H9 (cell line): ENCODE measurements at regions not wholly inside any gene's neighbourhood (a gene's known extent, or its start where the extent isn't known, plus 50 kb on each side); places are given as distances from the start of the nearest gene placed in this dataset.

Experiments used
- DNase-seq: peaks from one replicate; pipeline ENCODE4 v3.0.0-alpha.2; 2017
- H2AFZ ChIP-seq: one replicate; pipeline ENCODE4 v1.6.1; 2013; ENCODE audit warnings: mild to moderate bottlenecking, low read length, control low read depth, moderate library complexity
- H2AK5ac ChIP-seq: 2 replicates; pipeline ENCODE4 v1.6.1; 2013; ENCODE audit warnings: low read length, control low read depth, mixed read lengths; ENCODE audit not compliant: insufficient read length
- H2BK120ac ChIP-seq: one replicate; pipeline ENCODE4 v1.6.1; 2013; ENCODE audit warnings: low read depth, mild to moderate bottlenecking, low read length, control low read depth, inconsistent platforms; ENCODE audit not compliant: poor library complexity, severe bottlenecking
- H2BK12ac ChIP-seq: 2 replicates; pipeline ENCODE4 v1.6.1; 2013; ENCODE audit warnings: low read length, control low read depth, mixed read lengths, low read depth; ENCODE audit not compliant: insufficient read length
- H2BK15ac ChIP-seq: 2 replicates; pipeline ENCODE4 v1.6.1; 2013; ENCODE audit warnings: low read depth, low read length, control low read depth
- H2BK20ac ChIP-seq: one replicate; pipeline ENCODE4 v1.6.1; 2013; ENCODE audit warnings: low read depth, mild to moderate bottlenecking, low read length, control low read depth, inconsistent platforms; ENCODE audit not compliant: poor library complexity, severe bottlenecking
- H2BK5ac ChIP-seq: 2 replicates; pipeline ENCODE4 v1.6.1; 2013; ENCODE audit warnings: low read length, control low read depth, mixed read lengths; ENCODE audit not compliant: insufficient read length
- H3K14ac ChIP-seq: 2 replicates; pipeline ENCODE4 v1.6.1; 2013; ENCODE audit warnings: low read length, control low read depth; ENCODE audit not compliant: insufficient read depth
- H3K18ac ChIP-seq: 2 replicates; pipeline ENCODE4 v1.6.1; 2013; ENCODE audit warnings: low read depth, mild to moderate bottlenecking, mixed read lengths, low read length, control low read depth; ENCODE audit not compliant: insufficient read length
- H3K23ac ChIP-seq: 2 replicates; pipeline ENCODE4 v1.6.1; 2013; ENCODE audit warnings: low read length, control low read depth, mixed read lengths, low read depth; ENCODE audit not compliant: insufficient read length
- H3K23me2 ChIP-seq: 2 replicates; pipeline ENCODE4 v1.6.1; 2013; ENCODE audit warnings: low read depth, mild to moderate bottlenecking, mixed read lengths, low read length, control low read depth; ENCODE audit not compliant: insufficient read length, poor library complexity, severe bottlenecking
- H3K27ac ChIP-seq: 2 replicates; pipeline ENCODE4 v1.5.1; 2013; ENCODE audit warnings: low read length, control low read depth, mixed read lengths, low read depth; ENCODE audit not compliant: insufficient read length
- H3K27me3 ChIP-seq: 2 replicates; pipeline ENCODE4 v1.6.1; 2013; ENCODE audit warnings: low read length, control low read depth, inconsistent platforms; ENCODE audit not compliant: insufficient read depth
- H3K4ac ChIP-seq: 2 replicates; pipeline ENCODE4 v1.6.1; 2013; ENCODE audit warnings: low read depth, mild to moderate bottlenecking, control low read depth, inconsistent platforms, low read length, moderate library complexity
- H3K4me1 ChIP-seq: 2 replicates; pipeline ENCODE4 v1.6.1; 2013; ENCODE audit warnings: low read length, control low read depth, inconsistent platforms; ENCODE audit not compliant: insufficient read depth
- H3K4me2 ChIP-seq: 2 replicates; pipeline ENCODE4 v1.6.1; 2013; ENCODE audit warnings: low read length, control low read depth, mixed read lengths; ENCODE audit not compliant: insufficient read length, insufficient read depth
- H3K56ac ChIP-seq: 2 replicates; pipeline ENCODE4 v1.6.1; 2013; ENCODE audit warnings: low read depth, mild to moderate bottlenecking, mixed read lengths, low read length, control low read depth; ENCODE audit not compliant: insufficient read length
- H3K79me1 ChIP-seq: 2 replicates; pipeline ENCODE4 v1.6.1; 2013; ENCODE audit warnings: low read depth, mild to moderate bottlenecking, moderate library complexity, low read length, control low read depth, inconsistent platforms; ENCODE audit not compliant: insufficient read depth, poor library complexity, severe bottlenecking
- H3K79me2 ChIP-seq: 2 replicates; pipeline ENCODE4 v1.6.1; 2013; ENCODE audit warnings: low read length, control low read depth, inconsistent platforms; ENCODE audit not compliant: insufficient read depth
- H3K9ac ChIP-seq: 2 replicates; pipeline ENCODE4 v1.6.1; 2013; ENCODE audit warnings: low read length, control low read depth, mixed read lengths; ENCODE audit not compliant: insufficient read length; ENCODE audit errors: extremely low read depth
- H3K9me3 ChIP-seq: one replicate; pipeline ENCODE4 v1.6.1; 2013; ENCODE audit warnings: low read depth, low read length, inconsistent platforms; ENCODE audit not compliant: control insufficient read depth
- H3T11ph ChIP-seq: one replicate; pipeline ENCODE4 v1.6.1; 2013; ENCODE audit warnings: mild to moderate bottlenecking, low read length, control low read depth, inconsistent platforms
- H4K20me1 ChIP-seq: one replicate; pipeline ENCODE4 v1.6.1; 2013; ENCODE audit not compliant: control insufficient read depth, insufficient read length, insufficient read depth
- H4K5ac ChIP-seq: 2 replicates; pipeline ENCODE4 v1.6.1; 2013; ENCODE audit warnings: low read depth, mild to moderate bottlenecking, mixed read lengths, low read length, control low read depth; ENCODE audit not compliant: insufficient read length
- H4K8ac ChIP-seq: replicated peaks from 2 replicates; pipeline ENCODE4 v1.6.1; 2013; ENCODE audit warnings: low read length, control low read depth, mixed read lengths, low read depth; ENCODE audit not compliant: insufficient read length
- H4K91ac ChIP-seq: 2 replicates; pipeline ENCODE4 v1.6.1; 2013; ENCODE audit warnings: low read depth, mild to moderate bottlenecking, moderate library complexity, mixed read lengths, low read length, control low read depth; ENCODE audit not compliant: insufficient read length
- H3K27ac Mint-ChIP-seq, 3 experiments: 2 replicates in 2 of 3; 3 replicates in 1 of 3; pipeline ENCODE4 v1.8.0; 2020 to 2021; ENCODE audit warnings: mixed read lengths in 3 of 3, mild to moderate bottlenecking in 1 of 3, moderate library complexity in 1 of 3
- H3K27me3 Mint-ChIP-seq: 2 replicates; pipeline ENCODE4 v1.8.0; 2021; ENCODE audit warnings: low read depth, mild to moderate bottlenecking, moderate library complexity, mixed read lengths
- H3K36me3 Mint-ChIP-seq, 3 experiments: 2 replicates in 2 of 3; 3 replicates in 1 of 3; pipeline ENCODE4 v1.8.0; 2020 to 2021; ENCODE audit warnings: low read depth in 3 of 3, mixed read lengths in 3 of 3; ENCODE audit not compliant: insufficient read depth in 1 of 3
- H3K4me1 Mint-ChIP-seq, 2 experiments: 2 replicates each; pipeline ENCODE4 v1.8.0; 2020; ENCODE audit warnings: mixed read lengths in 2 of 2
- H3K4me3 Mint-ChIP-seq, 2 experiments: 2 replicates in 1 of 2; 3 replicates in 1 of 2; pipeline ENCODE4 v1.8.0; 2020 to 2021; ENCODE audit warnings: mild to moderate bottlenecking in 2 of 2, mixed read lengths in 2 of 2, moderate library complexity in 1 of 2
- H3K9me3 Mint-ChIP-seq, 2 experiments: 2 replicates in 1 of 2; 3 replicates in 1 of 2; pipeline ENCODE4 v1.8.0; 2020; ENCODE audit warnings: mild to moderate bottlenecking in 2 of 2, mixed read lengths in 2 of 2, moderate library complexity in 1 of 2
- CTCF ChIP-seq: fragments of 200-600 bp; sonication (generic); conservative IDR thresholded peaks from 3 replicates; pipeline ENCODE4 v1.8.0; 2021; ENCODE audit warnings: antibody characterized with exemption, mild to moderate bottlenecking

- H3K79me1 ChIP-seq, result no peaks in the 10 kb centered on the region
- no peak for DNase-seq
- H3K4me1 Mint-ChIP-seq, result no peaks in the 10 kb centered on the region
Observed at GRCh38 chr2:83142934-83143333, 1316.1 kb downstream of the SUCLG1 start.

More at GRCh38 chr2:83142934-83143333, 1316.1 kb downstream of the SUCLG1 start:
- Histone ChIP-seq H3K27me3 (no peaks in the 10 kb centered on the region), H3K9me3 (no peaks in the 10 kb centered on the region), H2BK5ac (no peak overlapping the region), H3K18ac (no peak overlapping the region), H2AK5ac (no peak overlapping the region), H4K8ac (no peak overlapping the region), H4K5ac (no peak overlapping the region), H3T11ph (no peak overlapping the region), H3K23ac (no peak overlapping the region), H3K4ac (no peak overlapping the region), H3K23me2 (no peaks in the 10 kb centered on the region), H2BK15ac (no peak overlapping the region), H4K91ac (no peak overlapping the region), H4K20me1 (no peaks in the 10 kb centered on the region), H3K4me1 (no peaks in the 10 kb centered on the region), H2BK12ac (no peak overlapping the region), H3K79me2 (no peaks in the 10 kb centered on the region), H2AFZ (no peak overlapping the region), H2BK120ac (no peak overlapping the region), H3K9ac (no peak overlapping the region), H3K4me2 (no peak overlapping the region), H3K56ac (no peak overlapping the region), H3K27ac (no peak overlapping the region), H3K14ac (no peak overlapping the region), H2BK20ac (no peak overlapping the region)
- no peaks in the 10 kb centered on the region for H3K36me3 Mint-ChIP-seq
- no peak overlapping the region for H3K4me3 Mint-ChIP-seq
- no peak overlapping the region for H3K27ac Mint-ChIP-seq
- no peak for TF ChIP-seq CTCF
- H3K9me3 Mint-ChIP-seq, result no peaks in the 10 kb centered on the region
- no peaks in the 10 kb centered on the region for H3K27me3 Mint-ChIP-seq
